SU-DHL-6 (cell line): ENCODE measurements at regions not wholly inside any gene's neighbourhood (a gene's known extent, or its start where the extent isn't known, plus 50 kb on each side); places are given as distances from the start of the nearest gene placed in this dataset.

ENCODE experiments used
- H2AFZ ChIP-seq: fragments of 200-600 bp; sonication (generic); 2 replicates; pipeline ENCODE4 v1.6.1; 2014; ENCODE audit warnings: low read depth, mild to moderate bottlenecking, moderate library complexity, mixed read lengths, antibody characterized with exemption, low read length; ENCODE audit not compliant: severe bottlenecking
- H3F3A ChIP-seq: fragments of 200-600 bp; shearing (Covaris generic); 2 replicates; pipeline ENCODE4 v1.6.0; 2016; ENCODE audit warnings: antibody characterized with exemption, mild to moderate bottlenecking; ENCODE audit not compliant: insufficient read depth
- H3K27ac ChIP-seq: fragments of 200-600 bp; sonication (generic); 2 replicates; pipeline ENCODE4 v1.5.1; 2016; ENCODE audit warnings: low read depth, mild to moderate bottlenecking, low read length, moderate library complexity, mixed read lengths
- H3K27me3 ChIP-seq: fragments of 200-600 bp; sonication (generic), shearing (Covaris generic); 2 replicates; pipeline ENCODE4 v1.6.0; 2014; ENCODE audit warnings: mild to moderate bottlenecking, low read length
- H3K36me3 ChIP-seq: fragments of 200-600 bp; sonication (generic); 2 replicates; pipeline ENCODE4 v1.6.1; 2014; ENCODE audit warnings: mild to moderate bottlenecking, low read length, mixed read lengths
- H3K4me2 ChIP-seq: fragments of 300-600, 200-600 bp; shearing (Covaris generic), sonication (generic); 2 replicates; pipeline ENCODE4 v1.6.0; 2014; ENCODE audit warnings: low read length, low read depth, mild to moderate bottlenecking; ENCODE audit not compliant: poor library complexity, severe bottlenecking
- H3K4me3 ChIP-seq: fragments of 200-600 bp; sonication (generic); 2 replicates; pipeline ENCODE4 v1.5.1; 2014; ENCODE audit warnings: antibody characterized with exemption, low read length, mild to moderate bottlenecking, mixed read lengths; ENCODE audit not compliant: insufficient read depth, poor library complexity, severe bottlenecking
- H3K79me2 ChIP-seq: fragments of 200-600 bp; sonication (generic); 2 replicates; pipeline ENCODE4 v1.6.1; 2014; ENCODE audit warnings: mild to moderate bottlenecking, low read length, moderate library complexity; ENCODE audit not compliant: insufficient read depth
- H3K9ac ChIP-seq: fragments of 200-600 bp; sonication (generic); 2 replicates; pipeline ENCODE4 v1.7.0; 2014; ENCODE audit warnings: mild to moderate bottlenecking, low read length
- H3K9me2 ChIP-seq: fragments of 200-600 bp; sonication (generic); replicated peaks from 2 replicates; pipeline ENCODE4 v1.6.1; 2014; ENCODE audit warnings: low read length; ENCODE audit not compliant: insufficient read depth
- H3K9me3 ChIP-seq: fragments of 200-600 bp; sonication (generic); 2 replicates; pipeline ENCODE4 v1.6.1; 2014; ENCODE audit warnings: low read length, mixed read lengths; ENCODE audit not compliant: insufficient read depth
- H4K20me1 ChIP-seq: fragments of 200-600 bp; sonication (generic); 2 replicates; pipeline ENCODE4 v1.6.1; 2014; ENCODE audit warnings: low read depth, mild to moderate bottlenecking, antibody characterized with exemption, low read length, moderate library complexity, mixed read lengths
- EZH2phosphoT487 ChIP-seq: fragments of 200-600 bp; sonication (generic), shearing (Covaris generic); conservative IDR thresholded peaks from 2 replicates; pipeline ENCODE4 v1.6.1; 2018; ENCODE audit warnings: mild to moderate bottlenecking, antibody characterized with exemption, low read length, moderate library complexity, mixed read lengths
- TF ChIP-seq, protein P1 (sequence below): fragments of 200-600 bp; sonication (generic); IDR thresholded peaks from one replicate; pipeline ENCODE4 v1.5.1; 2017; ENCODE audit warnings: antibody characterized with exemption, mild to moderate bottlenecking, low read length, moderate library complexity; ENCODE audit not compliant: insufficient read depth, poor library complexity, severe bottlenecking

DNA sequence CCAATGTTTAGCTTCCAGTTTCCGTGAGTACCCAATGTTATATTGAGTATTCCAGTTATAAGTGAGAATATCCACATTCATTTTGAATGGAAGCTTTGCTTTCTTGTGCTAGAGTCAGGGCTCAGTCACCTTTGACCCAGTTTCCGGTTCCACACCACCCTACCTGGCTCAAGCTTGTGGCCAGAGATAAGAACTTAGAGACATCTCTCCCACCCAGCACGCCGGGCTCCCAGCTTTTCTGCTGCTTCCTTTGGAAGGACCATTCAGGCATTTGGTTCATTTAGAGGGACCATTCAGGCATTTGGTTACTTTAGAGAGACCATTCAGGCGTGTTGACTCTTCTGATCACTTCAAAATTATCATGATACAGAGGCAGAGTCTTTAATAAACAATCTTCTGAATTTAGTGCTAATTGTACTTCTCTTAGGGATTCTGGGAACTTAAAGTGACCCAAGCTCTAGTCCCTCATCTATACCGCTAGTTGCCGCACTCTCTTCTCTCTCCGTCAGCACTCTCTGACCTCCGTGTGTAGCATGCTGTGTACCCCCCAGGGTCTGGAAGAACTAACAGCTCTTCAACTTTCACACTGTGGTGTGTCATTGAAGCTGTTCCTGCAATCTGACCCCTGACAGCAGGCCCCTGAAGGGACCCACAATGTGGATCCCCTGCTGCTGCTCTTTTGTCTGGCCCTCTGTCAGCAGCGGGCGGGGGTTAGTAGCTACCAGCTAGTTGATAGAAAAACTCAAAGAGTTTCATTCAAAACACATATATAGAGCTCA lies 943.1 kb downstream of the ARAP2 start:
- Histone ChIP-seq H3K9ac (no peak overlapping the region), H3K4me2 (no peak overlapping the region), H3K9me2 (no peaks in the 10 kb centered on the region)

DNA sequence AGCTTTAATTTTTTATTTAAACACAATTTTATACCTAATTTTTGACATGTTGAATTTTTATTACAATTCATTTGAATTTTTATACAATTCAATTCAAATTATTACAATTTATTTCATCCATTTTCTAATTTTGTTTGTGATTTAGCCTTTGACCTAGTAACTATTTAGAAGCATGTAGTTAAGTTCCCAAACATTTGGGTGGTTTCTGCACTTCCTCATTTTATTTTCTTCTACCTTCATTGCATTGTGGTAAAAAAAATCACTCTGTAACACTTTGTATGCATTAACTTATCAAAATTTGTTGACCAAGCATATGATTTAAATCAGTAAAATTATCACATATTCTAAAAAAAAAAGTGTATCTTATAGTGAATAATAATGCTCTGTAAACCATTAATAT lies 928.9 kb downstream of the ARAP2 start:
- Histone ChIP-seq H3K4me3 (no peak overlapping the region), H3K36me3 (no peaks in the 10 kb centered on the region), H3K79me2 (no peaks in the 10 kb centered on the region), H4K20me1 (no peaks in the 10 kb centered on the region), H3F3A (no peaks in the 10 kb centered on the region), H3K9me2 (no peaks in the 10 kb centered on the region), H3K9me3 (no peaks in the 10 kb centered on the region), H2AFZ (no peak overlapping the region), H3K4me2 (no peak overlapping the region), H3K27ac (no peak overlapping the region), H3K9ac (no peak overlapping the region), H3K27me3 (no peaks in the 10 kb centered on the region)
- TF ChIP-seq EZH2phosphoT487: no peak

More for the DNA sequence above, 943.1 kb downstream of the ARAP2 start:
- Histone ChIP-seq H3K4me3 (no peak overlapping the region), H3F3A (no peaks in the 10 kb centered on the region), H3K79me2 (no peaks in the 10 kb centered on the region), H3K27ac (no peak overlapping the region), H2AFZ (no peak overlapping the region), H4K20me1 (no peaks in the 10 kb centered on the region), H3K9me3 (no peaks in the 10 kb centered on the region), H3K27me3 (no peaks in the 10 kb centered on the region), H3K36me3 (no peaks in the 10 kb centered on the region)
- TF ChIP-seq, protein P1, sequence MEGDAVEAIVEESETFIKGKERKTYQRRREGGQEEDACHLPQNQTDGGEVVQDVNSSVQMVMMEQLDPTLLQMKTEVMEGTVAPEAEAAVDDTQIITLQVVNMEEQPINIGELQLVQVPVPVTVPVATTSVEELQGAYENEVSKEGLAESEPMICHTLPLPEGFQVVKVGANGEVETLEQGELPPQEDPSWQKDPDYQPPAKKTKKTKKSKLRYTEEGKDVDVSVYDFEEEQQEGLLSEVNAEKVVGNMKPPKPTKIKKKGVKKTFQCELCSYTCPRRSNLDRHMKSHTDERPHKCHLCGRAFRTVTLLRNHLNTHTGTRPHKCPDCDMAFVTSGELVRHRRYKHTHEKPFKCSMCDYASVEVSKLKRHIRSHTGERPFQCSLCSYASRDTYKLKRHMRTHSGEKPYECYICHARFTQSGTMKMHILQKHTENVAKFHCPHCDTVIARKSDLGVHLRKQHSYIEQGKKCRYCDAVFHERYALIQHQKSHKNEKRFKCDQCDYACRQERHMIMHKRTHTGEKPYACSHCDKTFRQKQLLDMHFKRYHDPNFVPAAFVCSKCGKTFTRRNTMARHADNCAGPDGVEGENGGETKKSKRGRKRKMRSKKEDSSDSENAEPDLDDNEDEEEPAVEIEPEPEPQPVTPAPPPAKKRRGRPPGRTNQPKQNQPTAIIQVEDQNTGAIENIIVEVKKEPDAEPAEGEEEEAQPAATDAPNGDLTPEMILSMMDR: no peak
- TF ChIP-seq EZH2phosphoT487: no peak

DNA sequence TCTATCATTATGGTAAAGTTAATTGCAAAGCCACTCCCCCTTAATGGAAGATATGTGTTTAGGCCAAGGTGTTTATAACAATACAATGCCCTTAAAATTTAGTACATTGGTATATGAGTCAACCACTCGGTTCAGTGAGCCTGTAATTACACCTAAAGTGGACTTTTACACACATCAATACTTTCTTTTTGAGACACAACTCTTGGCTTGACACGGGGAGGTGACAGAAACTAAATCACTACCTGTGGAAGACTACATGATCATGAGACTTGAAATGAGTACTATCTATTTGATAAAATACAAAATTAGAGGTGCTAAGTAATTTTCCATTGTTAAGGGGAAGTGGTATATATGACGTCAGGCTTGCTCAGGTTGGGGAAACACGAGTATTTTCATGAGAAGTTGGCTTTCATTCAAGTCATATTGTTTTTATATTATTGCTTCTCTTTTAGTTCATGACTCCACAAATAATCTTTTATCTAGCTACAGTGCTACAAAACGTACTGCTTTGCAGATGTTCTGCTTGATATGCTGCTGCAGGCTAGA lies 918.3 kb downstream of the ARAP2 start:
- Histone ChIP-seq H3K4me3 (no peak overlapping the region), H3K27ac (no peak overlapping the region), H3K9ac (no peak overlapping the region), H3K27me3 (no peaks in the 10 kb centered on the region), H3K9me3 (no peaks in the 10 kb centered on the region), H4K20me1 (no peaks in the 10 kb centered on the region), H3K79me2 (no peaks in the 10 kb centered on the region), H3K36me3 (no peaks in the 10 kb centered on the region), H3K4me2 (no peak overlapping the region), H3K9me2 (no peaks in the 10 kb centered on the region), H2AFZ (peak overlapping the region; percentile 52), H3F3A (no peaks in the 10 kb centered on the region)
- TF ChIP-seq, protein P1: no peak
- TF ChIP-seq EZH2phosphoT487: no peak

DNA sequence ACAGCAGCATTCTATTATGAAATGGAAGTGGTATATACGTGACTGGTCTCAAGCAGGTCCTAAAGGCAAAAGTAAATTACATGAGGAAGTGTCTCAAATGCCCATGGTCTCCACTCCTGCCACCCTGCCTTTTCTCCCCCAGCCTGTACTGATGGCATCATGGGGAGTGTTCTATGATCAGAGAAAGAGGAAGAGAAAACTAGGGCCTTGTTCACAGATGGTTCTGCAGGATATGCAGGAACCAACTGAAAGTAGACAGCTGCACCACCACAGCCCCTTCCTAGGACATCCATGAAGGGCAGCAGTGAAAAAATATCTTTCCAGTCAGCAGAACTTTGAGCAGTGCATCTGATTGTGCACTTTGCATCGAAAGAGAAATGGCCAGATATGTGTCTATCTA lies 901.5 kb downstream of the ARAP2 start:
- H3K4me2 ChIP-seq: no peak overlapping the region

More for the DNA sequence above, 901.5 kb downstream of the ARAP2 start:
- no peaks in the 10 kb centered on the region for H3K9me3 ChIP-seq
- no peak overlapping the region for H3K27ac ChIP-seq
- H3K9ac ChIP-seq: no peak overlapping the region
- no peaks in the 10 kb centered on the region for H4K20me1 ChIP-seq
- no peaks in the 10 kb centered on the region for H3K9me2 ChIP-seq
- TF ChIP-seq EZH2phosphoT487: no peak
- TF ChIP-seq, protein P1: no peak
- H3K79me2 ChIP-seq: no peaks in the 10 kb centered on the region
- no peak overlapping the region for H2AFZ ChIP-seq
- no peaks in the 10 kb centered on the region for H3K36me3 ChIP-seq
- no peak overlapping the region for H3K4me3 ChIP-seq
- H3K27me3 ChIP-seq: no peaks in the 10 kb centered on the region
- no peaks in the 10 kb centered on the region for H3F3A ChIP-seq
